ENCODE measurements at regions not wholly inside any gene's neighbourhood (a gene's known extent, or its start where the extent isn't known, plus 50 kb on each side); places are given as distances from the start of the nearest gene placed in this dataset.

- no peak for DNase-seq
- CTCF ChIA-PET, result interaction anchor here (0.9 to 1.3 kb wide), 2 partner anchors 12 to 698 kb away, joined by 3 read pairs; no protein-coding TSS in a partner anchor
These were observed 96.2 kb upstream of the SNTG2 start for GRCh38 chr2:854460-854859.

GRCh38 chr2:853203-853870, 97.3 kb upstream of the SNTG2 start:
- Mint-ChIP-seq H3K4me3 (no peak overlapping the region), H3K9me3 (no peaks in the 10 kb centered on the region), H3K27ac (no peak overlapping the region), H3K4me1 (peaks cover 5% of the 10 kb centered on the region), H3K27me3 (peaks cover 3% of the 10 kb centered on the region), H3K36me3 (ENCODE audit: low read depth) (no peaks in the 10 kb centered on the region)
- intact Hi-C loops (cut with micrococcal nuclease), result no loop called here
- TF ChIP-seq CTCF (IDR thresholded peaks at IDR 0.05), result no peak
- CTCF ChIA-PET, result no interaction called here
- POLR2A ChIA-PET, result no interaction called here
- no peak for ATAC-seq (ENCODE audit: low read depth)
- DNase-seq, result no peak

More at GRCh38 chr2:854460-854859, 96.2 kb upstream of the SNTG2 start:
- no peaks in the 10 kb centered on the region for H3K36me3 Mint-ChIP-seq (ENCODE audit: low read depth)
- TF ChIP-seq CTCF (IDR thresholded peaks at IDR 0.05), result no peak
- POLR2A ChIA-PET, result no interaction called here
- no peak overlapping the region for H3K27ac Mint-ChIP-seq
- no peak overlapping the region for H3K4me3 Mint-ChIP-seq
- intact Hi-C loops (cut with micrococcal nuclease), result no loop called here
- H3K9me3 Mint-ChIP-seq, result no peaks in the 10 kb centered on the region
- peaks cover 3% of the 10 kb centered on the region for H3K27me3 Mint-ChIP-seq
- peaks cover 5% of the 10 kb centered on the region for H3K4me1 Mint-ChIP-seq
- no peak for ATAC-seq (ENCODE audit: low read depth)

GRCh38 chr2:852168-852567, 98.5 kb upstream of the SNTG2 start:
- CTCF ChIA-PET, result no interaction called here

GRCh38 chr2:851680-852079, 99.0 kb upstream of the SNTG2 start:
- Mint-ChIP-seq H3K27me3 (peaks cover 3% of the 10 kb centered on the region), H3K27ac (no peak overlapping the region), H3K4me3 (no peak overlapping the region), H3K4me1 (peaks cover 5% of the 10 kb centered on the region), H3K36me3 (ENCODE audit: low read depth) (no peaks in the 10 kb centered on the region), H3K9me3 (no peaks in the 10 kb centered on the region)
- no peak for TF ChIP-seq CTCF (IDR thresholded peaks at IDR 0.05)
- POLR2A ChIA-PET, result no interaction called here
- intact Hi-C loops (cut with micrococcal nuclease), result no loop called here
- ATAC-seq (ENCODE audit: low read depth) (no peak), DNase-seq (no peak)
- CTCF ChIA-PET, result no interaction called here

More at GRCh38 chr2:852168-852567, 98.5 kb upstream of the SNTG2 start:
- ATAC-seq (ENCODE audit: low read depth) (no peak), DNase-seq (no peak)
- TF ChIP-seq CTCF (IDR thresholded peaks at IDR 0.05), result no peak
- Mint-ChIP-seq H3K27me3 (peaks cover 3% of the 10 kb centered on the region), H3K4me1 (peaks cover 5% of the 10 kb centered on the region), H3K9me3 (no peaks in the 10 kb centered on the region), H3K36me3 (ENCODE audit: low read depth) (no peaks in the 10 kb centered on the region), H3K27ac (no peak overlapping the region), H3K4me3 (no peak overlapping the region)
- intact Hi-C loops (cut with micrococcal nuclease), result no loop called here
- POLR2A ChIA-PET, result no interaction called here

- no peaks in the 10 kb centered on the region for H3K36me3 Mint-ChIP-seq (ENCODE audit: low read depth)
- ATAC-seq (ENCODE audit: low read depth) (no peak), DNase-seq (no peak)
- CTCF ChIA-PET, result no interaction called here
- H3K9me3 Mint-ChIP-seq, result no peaks in the 10 kb centered on the region
- intact Hi-C loops (cut with micrococcal nuclease), result no loop called here
- POLR2A ChIA-PET, result no interaction called here
- H3K4me3 Mint-ChIP-seq, result no peak overlapping the region
- TF ChIP-seq CTCF (IDR thresholded peaks at IDR 0.05), result no peak
- H3K4me1 Mint-ChIP-seq, result peaks cover 5% of the 10 kb centered on the region
- H3K27ac Mint-ChIP-seq, result no peak overlapping the region
- peaks cover 3% of the 10 kb centered on the region for H3K27me3 Mint-ChIP-seq
These were observed 99.6 kb upstream of the SNTG2 start for GRCh38 chr2:851078-851477.

All from activated B cell treated with CpG ODN at 0.5 μM for 24 hours (primary cell).